ENCODE measurements at regions not wholly inside any gene's neighbourhood (a gene's known extent, or its start where the extent isn't known, plus 50 kb on each side); places are given as distances from the start of the nearest gene placed in this dataset.

- in situ Hi-C loops (cut with MboI; ENCODE audit: low sequenced_read_pairs) = no loop called here
Observed at GRCh38 chr13:44294876-44295275, 78.7 kb upstream of the SERP2 start.

DNA sequence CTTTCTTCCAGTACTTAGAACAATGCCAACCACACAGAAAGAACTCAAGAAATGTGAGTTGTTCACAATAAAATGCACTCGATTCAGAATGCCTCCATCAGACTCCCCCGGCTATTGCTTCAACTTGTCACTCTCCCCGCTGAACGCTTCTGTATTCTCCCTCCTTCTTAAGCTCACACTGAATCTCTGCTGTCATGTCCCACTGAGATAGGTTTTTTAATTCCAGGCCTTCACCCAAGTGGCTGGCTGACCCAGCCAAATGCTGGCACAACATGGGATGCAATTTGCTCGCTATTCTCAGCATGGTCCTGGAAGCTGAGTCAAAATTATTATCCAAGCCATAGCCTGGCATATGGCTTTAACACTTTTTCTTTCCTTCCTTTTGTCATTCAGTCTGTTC lies 76.8 kb upstream of the SERP2 start:
- in situ Hi-C loops (cut with MboI; ENCODE audit: low sequenced_read_pairs) = no loop called here

DNA sequence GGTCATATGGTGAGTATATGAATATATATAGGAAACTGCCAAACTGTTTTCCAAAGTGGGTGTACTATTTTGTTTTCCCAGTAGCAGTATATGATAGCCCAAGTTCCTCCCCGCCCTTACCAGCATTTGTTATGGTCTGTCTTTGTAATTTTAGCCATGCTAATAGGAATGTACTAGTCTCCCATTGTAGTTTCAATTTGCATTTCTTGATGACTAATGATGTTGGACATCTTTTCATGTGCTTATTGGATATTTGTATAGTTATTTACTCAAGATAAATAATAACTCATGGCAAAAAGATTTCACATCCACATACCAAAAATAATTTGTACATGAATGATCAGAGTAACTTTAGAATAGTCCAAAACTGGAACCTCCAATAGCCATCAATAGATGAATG lies 75.3 kb upstream of the SERP2 start:
- in situ Hi-C loops (cut with MboI; ENCODE audit: low sequenced_read_pairs) = no loop called here

GRCh38 chr13:44299152-44299943 lies 74.3 kb upstream of the SERP2 start:
- in situ Hi-C loops (cut with MboI; ENCODE audit: low sequenced_read_pairs) = no loop called here

GRCh38 chr13:44300895-44301638 lies 72.6 kb upstream of the SERP2 start:
- in situ Hi-C loops (cut with MboI; ENCODE audit: low sequenced_read_pairs) = no loop called here

GRCh38 chr13:44301639-44302015 lies 72.0 kb upstream of the SERP2 start:
- in situ Hi-C loops (cut with MboI; ENCODE audit: low sequenced_read_pairs) = no loop called here

DNA sequence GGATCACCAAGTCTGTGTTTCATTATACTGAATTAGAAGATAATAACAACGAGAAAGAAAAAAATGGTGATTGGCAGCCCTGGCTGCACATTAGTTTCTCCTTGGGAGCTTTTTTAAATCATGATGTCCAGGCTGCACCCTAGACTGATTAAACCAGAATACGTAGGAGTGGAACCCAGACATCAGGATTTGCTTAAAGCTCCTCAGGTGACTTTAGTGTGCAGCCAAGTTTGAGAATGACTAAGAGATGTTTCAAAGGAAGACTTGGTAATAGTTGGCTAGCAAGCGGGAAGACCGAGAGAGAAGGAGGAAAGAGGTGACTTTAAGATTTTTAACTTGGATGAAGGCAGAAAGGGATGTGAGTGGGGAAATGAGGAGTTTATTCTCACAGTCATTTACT lies 71.4 kb upstream of the SERP2 start:
- in situ Hi-C loops (cut with MboI; ENCODE audit: low sequenced_read_pairs) = no loop called here

- in situ Hi-C loops (cut with MboI; ENCODE audit: low sequenced_read_pairs) = no loop called here
Observed at GRCh38 chr13:44302940-44303575, 70.6 kb upstream of the SERP2 start.

DNA sequence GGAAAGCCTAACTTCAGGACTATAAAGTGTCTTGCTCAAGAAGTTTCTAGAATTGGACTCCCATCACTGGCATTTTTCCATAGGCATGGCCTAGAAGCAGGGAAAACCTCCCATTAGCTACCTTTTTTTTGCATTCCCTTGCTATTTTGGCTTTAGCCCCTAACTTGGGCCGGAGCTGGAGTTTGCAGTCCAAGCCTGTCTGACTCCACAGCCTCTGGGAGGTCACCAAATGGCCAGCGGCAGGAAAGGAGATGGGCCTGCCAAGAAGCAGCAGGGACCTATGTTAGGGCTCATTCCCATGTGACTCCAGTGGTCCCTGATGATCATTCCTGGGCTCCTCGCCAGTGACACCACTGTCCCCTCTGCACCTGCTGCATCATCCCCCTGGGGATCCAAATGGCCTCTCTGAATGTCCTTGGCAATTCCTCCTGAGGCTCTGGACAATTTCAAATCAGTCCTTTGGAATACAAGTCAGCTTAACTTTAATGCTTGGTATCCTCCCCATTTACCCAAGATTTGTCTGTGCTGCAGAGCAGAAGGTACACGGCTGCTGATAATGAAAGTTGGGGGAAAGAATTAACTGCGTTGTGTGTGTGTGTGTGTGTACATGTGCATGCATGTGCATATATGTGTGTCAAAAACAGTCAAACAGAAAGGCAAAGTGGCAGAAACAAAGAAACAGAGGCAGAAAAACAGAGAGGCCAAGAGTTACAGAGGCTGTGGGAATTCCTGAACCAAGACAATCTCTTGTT lies 69.8 kb upstream of the SERP2 start:
- in situ Hi-C loops (cut with MboI; ENCODE audit: low sequenced_read_pairs) = no loop called here

- in situ Hi-C loops (cut with MboI; ENCODE audit: low sequenced_read_pairs) = no loop called here
Observed at GRCh38 chr13:44304433-44304725, 69.2 kb upstream of the SERP2 start.

DNA sequence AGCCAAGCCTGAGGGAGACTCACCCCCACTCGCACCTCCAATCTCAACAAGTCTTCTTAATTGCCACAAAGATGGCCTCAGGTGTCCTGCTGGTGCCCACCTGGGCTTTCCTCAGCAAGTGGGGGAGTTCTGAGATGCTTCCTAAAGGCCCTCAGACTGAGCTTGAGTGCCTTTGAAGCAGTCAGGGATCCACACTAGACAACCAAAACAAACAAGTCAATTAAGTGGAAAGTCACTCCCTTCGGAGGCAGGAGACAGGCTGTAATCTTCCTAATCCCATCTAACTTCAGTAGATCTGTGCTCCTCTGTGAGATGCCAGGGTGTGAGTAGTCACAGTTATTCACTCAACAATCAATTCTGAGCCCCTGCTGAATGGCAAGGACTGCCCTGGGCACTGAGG lies 68.3 kb upstream of the SERP2 start:
- in situ Hi-C loops (cut with MboI; ENCODE audit: low sequenced_read_pairs) = no loop called here

DNA sequence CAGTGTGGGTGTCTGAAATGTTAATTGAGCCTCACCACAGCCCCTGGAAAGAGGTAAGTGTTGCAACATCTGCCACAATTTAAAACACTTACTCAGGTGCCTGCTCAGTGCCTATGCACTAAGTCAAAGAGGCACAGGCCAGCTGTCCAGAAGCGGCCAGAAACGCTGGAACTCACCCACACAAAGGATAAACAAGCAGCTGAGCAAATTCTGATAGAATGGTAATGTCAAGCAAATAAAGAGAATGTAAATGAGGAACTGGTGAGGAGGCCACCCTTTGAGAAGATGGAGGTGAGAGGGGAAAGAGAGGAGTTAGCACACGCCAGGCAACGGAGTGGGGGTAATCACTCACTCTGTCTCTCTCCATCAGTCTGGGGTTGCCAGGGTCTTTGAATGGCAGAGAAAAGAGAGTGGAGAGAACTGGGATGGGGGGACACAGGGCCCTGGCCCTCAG lies 67.7 kb upstream of the SERP2 start:
- in situ Hi-C loops (cut with MboI; ENCODE audit: low sequenced_read_pairs) = no loop called here

- in situ Hi-C loops (cut with MboI; ENCODE audit: low sequenced_read_pairs) = no loop called here
Observed at GRCh38 chr13:44306371-44307192, 67.0 kb upstream of the SERP2 start.

- in situ Hi-C loops (cut with MboI; ENCODE audit: low sequenced_read_pairs) = no loop called here
Observed at GRCh38 chr13:44307255-44307654, 66.4 kb upstream of the SERP2 start.

DNA sequence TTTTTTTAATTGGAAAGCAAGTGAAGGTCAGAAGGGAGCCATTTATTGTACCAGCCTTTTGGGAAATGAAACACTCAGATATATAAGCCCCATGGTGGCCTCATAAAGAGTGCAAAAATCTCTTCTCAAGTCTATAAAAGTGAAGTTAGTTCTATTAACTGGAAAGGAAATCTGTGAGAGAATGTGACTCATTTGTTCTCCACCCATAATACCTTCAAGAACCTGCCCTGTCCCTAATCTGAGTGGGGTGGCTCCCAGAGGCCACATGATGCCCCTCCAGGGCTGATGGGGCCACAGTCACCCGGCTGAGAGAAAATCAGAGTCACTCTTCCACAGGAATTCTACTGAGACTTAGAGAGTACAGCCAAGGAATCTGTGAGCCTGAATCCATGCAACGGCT lies 65.8 kb upstream of the SERP2 start:
- in situ Hi-C loops (cut with MboI; ENCODE audit: low sequenced_read_pairs) = no loop called here

- in situ Hi-C loops (cut with MboI; ENCODE audit: low sequenced_read_pairs) = no loop called here
Observed at GRCh38 chr13:44308352-44308751, 65.3 kb upstream of the SERP2 start.

- in situ Hi-C loops (cut with MboI; ENCODE audit: low sequenced_read_pairs) = no loop called here
Observed at GRCh38 chr13:44309794-44310757, 63.5 kb upstream of the SERP2 start.

GRCh38 chr13:44311011-44311780 lies 62.4 kb upstream of the SERP2 start:
- in situ Hi-C loops (cut with MboI; ENCODE audit: low sequenced_read_pairs) = no loop called here

DNA sequence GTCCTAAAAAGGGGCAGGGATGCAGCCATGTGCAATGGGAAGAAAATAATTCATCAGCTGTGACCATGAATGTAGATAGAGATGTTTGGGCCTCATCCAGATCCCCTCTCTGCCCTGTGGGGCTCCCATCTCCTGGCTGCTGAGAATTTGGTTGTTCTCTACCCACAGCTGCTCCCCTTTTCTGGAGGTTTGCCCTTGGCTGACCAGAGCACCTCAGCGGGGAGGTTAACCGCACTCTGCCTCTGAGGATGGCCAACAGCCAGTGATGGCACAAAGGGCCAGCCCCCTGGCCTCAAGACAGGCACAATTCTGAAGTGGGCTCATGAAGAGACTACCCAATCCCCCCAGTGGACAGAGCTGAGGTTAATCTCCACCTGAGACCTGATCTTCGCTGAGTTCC lies 61.5 kb upstream of the SERP2 start:
- in situ Hi-C loops (cut with MboI; ENCODE audit: low sequenced_read_pairs) = no loop called here
